Erythroblast (primary cell): ENCODE measurements at regions not wholly inside any gene's neighbourhood (a gene's known extent, or its start where the extent isn't known, plus 50 kb on each side); places are given as distances from the start of the nearest gene placed in this dataset.

ENCODE experiments used
- GATA1 ChIP-seq: IDR thresholded peaks from 2 replicates; pipeline ENCODE4 v1.6.1; 2011; ENCODE audit warnings: low read depth, mild to moderate bottlenecking, control low read depth, low read length, moderate library complexity
- POLR2A ChIP-seq: IDR thresholded peaks from 2 replicates; pipeline ENCODE4 v1.6.1; 2011; ENCODE audit warnings: mild to moderate bottlenecking, low read length

DNA sequence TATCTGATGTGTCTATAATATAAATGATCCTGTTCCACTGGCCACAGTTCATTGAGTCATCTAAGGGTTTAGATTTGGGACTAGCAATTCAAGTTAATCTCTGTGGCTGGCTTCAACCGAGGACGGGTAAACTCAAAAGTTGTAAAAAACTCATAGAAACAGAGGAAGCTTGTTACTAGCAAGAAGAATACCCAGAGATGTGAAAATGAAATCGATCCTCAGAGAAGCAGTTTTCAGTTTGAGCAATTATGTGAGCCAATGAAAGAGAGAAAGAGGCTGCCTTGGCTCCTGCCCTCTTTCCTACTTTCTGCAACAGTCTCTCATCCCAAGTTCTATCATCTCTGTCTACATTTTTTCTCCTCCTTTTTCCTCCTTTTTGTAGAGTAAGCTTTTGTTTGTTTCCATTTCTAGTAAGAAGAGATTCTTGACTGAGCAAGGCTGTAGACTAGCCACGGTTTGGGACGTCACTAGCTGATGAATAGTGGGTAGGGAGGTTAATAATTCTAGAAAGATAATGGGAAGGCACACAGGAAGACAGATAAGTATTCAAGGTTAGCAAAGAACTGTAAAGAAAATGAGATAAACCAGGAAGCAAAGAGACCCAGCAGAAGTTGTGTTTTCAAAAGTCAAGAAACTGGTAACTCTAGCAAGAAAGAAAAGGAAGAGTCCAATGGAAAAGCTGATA is 298.9 kb upstream of the NR2F2 start:
- TF ChIP-seq POLR2A (no peak), GATA1 (no peak)
